ENCODE measurements at regions not wholly inside any gene's neighbourhood (a gene's known extent, or its start where the extent isn't known, plus 50 kb on each side); places are given as distances from the start of the nearest gene placed in this dataset.

- no peak for TF ChIP-seq POLR2A (IDR thresholded peaks at IDR 0.05)
- TF ChIP-seq, protein P1, sequence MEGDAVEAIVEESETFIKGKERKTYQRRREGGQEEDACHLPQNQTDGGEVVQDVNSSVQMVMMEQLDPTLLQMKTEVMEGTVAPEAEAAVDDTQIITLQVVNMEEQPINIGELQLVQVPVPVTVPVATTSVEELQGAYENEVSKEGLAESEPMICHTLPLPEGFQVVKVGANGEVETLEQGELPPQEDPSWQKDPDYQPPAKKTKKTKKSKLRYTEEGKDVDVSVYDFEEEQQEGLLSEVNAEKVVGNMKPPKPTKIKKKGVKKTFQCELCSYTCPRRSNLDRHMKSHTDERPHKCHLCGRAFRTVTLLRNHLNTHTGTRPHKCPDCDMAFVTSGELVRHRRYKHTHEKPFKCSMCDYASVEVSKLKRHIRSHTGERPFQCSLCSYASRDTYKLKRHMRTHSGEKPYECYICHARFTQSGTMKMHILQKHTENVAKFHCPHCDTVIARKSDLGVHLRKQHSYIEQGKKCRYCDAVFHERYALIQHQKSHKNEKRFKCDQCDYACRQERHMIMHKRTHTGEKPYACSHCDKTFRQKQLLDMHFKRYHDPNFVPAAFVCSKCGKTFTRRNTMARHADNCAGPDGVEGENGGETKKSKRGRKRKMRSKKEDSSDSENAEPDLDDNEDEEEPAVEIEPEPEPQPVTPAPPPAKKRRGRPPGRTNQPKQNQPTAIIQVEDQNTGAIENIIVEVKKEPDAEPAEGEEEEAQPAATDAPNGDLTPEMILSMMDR (IDR thresholded peaks at IDR 0.05) = no peak
Observed at GRCh38 chr6:163723759-163724158, 309.2 kb downstream of the QKI start.
